Endodermal cell (in vitro differentiated cells): ENCODE measurements at regions not wholly inside any gene's neighbourhood (a gene's known extent, or its start where the extent isn't known, plus 50 kb on each side); places are given as distances from the start of the nearest gene placed in this dataset.

Source experiments
- DNase-seq: peaks from one replicate; pipeline ENCODE4 v3.0.0-alpha.2; 2017
- H3K27ac ChIP-seq: 2 replicates; pipeline ENCODE4 v1.5.1; 2013; ENCODE audit warnings: mild to moderate bottlenecking, low read depth, low read length, moderate library complexity
- H3K27me3 ChIP-seq: 2 replicates; pipeline ENCODE4 v1.6.1; 2013; ENCODE audit warnings: mild to moderate bottlenecking, low read length, moderate library complexity; ENCODE audit not compliant: insufficient read depth, control insufficient read depth, poor library complexity, severe bottlenecking
- H3K36me3 ChIP-seq: 2 replicates; pipeline ENCODE4 v1.7.0; 2013; ENCODE audit warnings: mild to moderate bottlenecking, low read length, moderate library complexity; ENCODE audit not compliant: control insufficient read depth, insufficient read depth
- H3K4me1 ChIP-seq: one replicate; pipeline ENCODE4 v1.7.0; 2013; ENCODE audit warnings: low read length; ENCODE audit not compliant: control insufficient read depth, insufficient read depth
- H3K4me3 ChIP-seq: 2 replicates; pipeline ENCODE4 v1.5.1; 2013; ENCODE audit warnings: mild to moderate bottlenecking, low read length, moderate library complexity
- H3K9ac ChIP-seq: 2 replicates; pipeline ENCODE4 v1.6.1; 2013; ENCODE audit warnings: mild to moderate bottlenecking, low read length, moderate library complexity; ENCODE audit not compliant: poor library complexity, severe bottlenecking; ENCODE audit errors: extremely low read depth
- H3K9me3 ChIP-seq: 2 replicates; pipeline ENCODE4 v1.6.1; 2013; ENCODE audit warnings: mild to moderate bottlenecking, low read length, moderate library complexity; ENCODE audit not compliant: control insufficient read depth
- H3K27ac Mint-ChIP-seq: 2 replicates; pipeline ENCODE4 v1.8.0; 2020; ENCODE audit warnings: mixed read lengths
- H3K27me3 Mint-ChIP-seq: 2 replicates; pipeline ENCODE4 v1.8.0; 2021; ENCODE audit warnings: mild to moderate bottlenecking, mixed read lengths; ENCODE audit not compliant: insufficient read depth
- H3K36me3 Mint-ChIP-seq: 2 replicates; pipeline ENCODE4 v1.8.0; 2020; ENCODE audit warnings: low read depth, mixed read lengths
- H3K4me1 Mint-ChIP-seq: 2 replicates; pipeline ENCODE4 v1.8.0; 2020; ENCODE audit warnings: mixed read lengths
- H3K4me3 Mint-ChIP-seq: 2 replicates; pipeline ENCODE4 v1.8.0; 2020; ENCODE audit warnings: mild to moderate bottlenecking, moderate library complexity, mixed read lengths
- H3K9me3 Mint-ChIP-seq: 2 replicates; pipeline ENCODE4 v1.8.0; 2020; ENCODE audit warnings: mild to moderate bottlenecking, mixed read lengths
- CTCF ChIP-seq: fragments of 200-600 bp; sonication (generic); conservative IDR thresholded peaks from 2 replicates; pipeline ENCODE4 v1.5.0; 2021; ENCODE audit warnings: antibody characterized with exemption, mild to moderate bottlenecking
- WGBS, 2 experiments: methylation state at CpG; one replicate each; pipeline versions ENCODE4 v1.1.5 to v1.1.7; 2013; ENCODE audit warnings: missing lambda C conversion rate in 2 of 2, mixed read lengths in 1 of 2; ENCODE audit not compliant: insufficient coverage in 1 of 2, insufficient read length in 1 of 2; 5-methylcytosine and 5-hydroxymethylcytosine counted together

GRCh38 chr10:3552281-3552680, 232.7 kb downstream of the KLF6 start:
- Histone ChIP-seq H3K27ac (no peak overlapping the region), H3K36me3 (no peaks in the 10 kb centered on the region), H3K4me1 (no peaks in the 10 kb centered on the region), H3K9ac (no peak overlapping the region), H3K4me3 (no peak overlapping the region), H3K27me3 (no peaks in the 10 kb centered on the region), H3K9me3 (no peaks in the 10 kb centered on the region)
- Mint-ChIP-seq H3K27me3 (no peaks in the 10 kb centered on the region), H3K4me3 (no peak overlapping the region), H3K36me3 (no peaks in the 10 kb centered on the region), H3K4me1 (no peaks in the 10 kb centered on the region), H3K27ac (no peak overlapping the region), H3K9me3 (peaks cover 6% of the 10 kb centered on the region)
- 92 to 100% methylated on average over 8 to 9 of the region's 9 CpGs for WGBS, 2 experiments
- no peak for DNase-seq
- no peak for TF ChIP-seq CTCF

- Histone ChIP-seq H3K9ac (no peak overlapping the region), H3K4me1 (no peaks in the 10 kb centered on the region), H3K27ac (no peak overlapping the region), H3K36me3 (no peaks in the 10 kb centered on the region), H3K9me3 (no peaks in the 10 kb centered on the region), H3K4me3 (no peak overlapping the region), H3K27me3 (no peaks in the 10 kb centered on the region)
- Mint-ChIP-seq H3K9me3 (peaks cover 6% of the 10 kb centered on the region), H3K4me1 (no peaks in the 10 kb centered on the region), H3K27ac (no peak overlapping the region), H3K27me3 (no peaks in the 10 kb centered on the region), H3K4me3 (no peak overlapping the region), H3K36me3 (no peaks in the 10 kb centered on the region)
- peak; percentile 28 for TF ChIP-seq CTCF
- DNase-seq = no peak
- 85% methylated on average over 7 to 11 of the region's 11 CpGs for WGBS, 2 experiments
Measured at GRCh38 chr10:3551761-3552160, 233.2 kb downstream of the KLF6 start.

- Mint-ChIP-seq H3K4me3 (no peak overlapping the region), H3K36me3 (no peaks in the 10 kb centered on the region), H3K9me3 (peaks cover 11% of the 10 kb centered on the region), H3K27ac (no peak overlapping the region), H3K4me1 (no peaks in the 10 kb centered on the region), H3K27me3 (no peaks in the 10 kb centered on the region)
- H3K4me1 ChIP-seq = no peaks in the 10 kb centered on the region
- no peak for DNase-seq
- H3K4me3 ChIP-seq = no peak overlapping the region
- no peaks in the 10 kb centered on the region for H3K27me3 ChIP-seq
- H3K27ac ChIP-seq = no peak overlapping the region
- no peaks in the 10 kb centered on the region for H3K36me3 ChIP-seq
- no peaks in the 10 kb centered on the region for H3K9me3 ChIP-seq
- 77 to 80% methylated on average over 1 to 4 of the region's 4 CpGs for WGBS, 2 experiments
- no peak overlapping the region for H3K9ac ChIP-seq
- TF ChIP-seq CTCF = no peak
Measured at GRCh38 chr10:3549118-3549517, 235.9 kb downstream of the KLF6 start.
